K562 (cell line): ENCODE measurements at regions not wholly inside any gene's neighbourhood (a gene's known extent, or its start where the extent isn't known, plus 50 kb on each side); places are given as distances from the start of the nearest gene placed in this dataset.

Experiments used
- ATAC-seq: fragments of 200-7000 bp; cut with Tn5 transposase; 3 replicates; pipeline ENCODE4 v1.9.1; 2020; ENCODE audit warnings: moderate library complexity
- BruUV-seq: library from RNA; stranded (reverse); fragments of 400-500 nt; replicated peaks from 2 replicates; lab custom pipeline; 2021; lab: Mats Ljungman, UMichigan
- CTCF ChIA-PET: fragments of 300-600 bp; formaldehyde crosslinking; extraction: SDS; loops from one replicate; lab custom pipeline; 2021; ENCODE audit warnings: low intra/inter-chr PET ratio; lab: Yijun Ruan, JAX
- POLR2A ChIA-PET: fragments of 300-600, 350-650 bp; sonication (Branson Sonifier 250); formaldehyde crosslinking; extraction: SDS; loops from one replicate; lab custom pipeline; 2021; ENCODE audit warnings: antibody characterized with exemption, inconsistent platforms; lab: Yijun Ruan, JAX
- DNase-seq, 4 experiments: peaks; one replicate each; pipeline versions ENCODE4 v3.0.0 to v3.0.0-alpha.2; 2011 to 2018; ENCODE audit warnings: low spot score in 3 of 4, mixed read lengths in 3 of 4; ENCODE audit errors: extremely low read depth in 1 of 4
- FAIRE-seq: peaks from 2 replicates; lab custom pipeline; 2011; peaks lifted over from hg19 to GRCh38; lab: Jason Lieb, UNC
- H2AFZ ChIP-seq: 2 replicates; pipeline ENCODE4 v1.6.0; 2011; ENCODE audit warnings: low read depth, low read length, control low read depth, inconsistent platforms
- H3K27ac ChIP-seq: fragments of 200-600 bp; 3 replicates; pipeline ENCODE4 v1.8.0; 2011; ENCODE audit warnings: low read depth, mild to moderate bottlenecking, control low read depth, inconsistent platforms, low read length, moderate library complexity, mixed read lengths; ENCODE audit errors: extremely low read depth
- H3K27me3 ChIP-seq, 2 experiments: fragments of 300-600 bp in 1 of 2; 2 replicates in 1 of 2; 3 replicates in 1 of 2; pipeline versions ENCODE4 v1.6.0 to v1.8.0; 2011; ENCODE audit warnings: inconsistent platforms in 2 of 2, low read length in 2 of 2, mild to moderate bottlenecking in 1 of 2, mixed read lengths in 1 of 2, moderate library complexity in 1 of 2; ENCODE audit not compliant: control insufficient read depth in 2 of 2, insufficient read depth in 2 of 2
- H3K36me3 ChIP-seq: fragments of 300-600 bp; 3 replicates; pipeline ENCODE4 v1.8.0; 2011; ENCODE audit warnings: mild to moderate bottlenecking, low read length, inconsistent platforms; ENCODE audit not compliant: control insufficient read depth, insufficient read depth
- H3K4me1 ChIP-seq, 2 experiments: fragments of 200-600 bp in 1 of 2; replicated peaks in 1 of 2; 2 replicates in 1 of 2; 3 replicates in 1 of 2; pipeline versions ENCODE4 v1.5.1 to v1.8.0; 2011; ENCODE audit warnings: inconsistent platforms in 2 of 2, low read length in 2 of 2, mild to moderate bottlenecking in 1 of 2, mixed read lengths in 1 of 2, moderate library complexity in 1 of 2; ENCODE audit not compliant: control insufficient read depth in 2 of 2, insufficient read depth in 2 of 2
- H3K4me2 ChIP-seq: 2 replicates; pipeline ENCODE4 v1.6.1; 2011; ENCODE audit warnings: low read length, control low read depth, inconsistent platforms, mixed read lengths; ENCODE audit not compliant: insufficient read depth
- H3K4me3 ChIP-seq: fragments of 200-600 bp; sonication (generic), shearing (Covaris generic); 2 replicates; pipeline ENCODE4 v1.5.1; 2016; ENCODE audit warnings: control low read depth, inconsistent platforms
- H3K79me2 ChIP-seq: fragments of 200-600 bp; 3 replicates; pipeline ENCODE4 v1.8.0; 2011; ENCODE audit warnings: low read length, inconsistent platforms; ENCODE audit not compliant: control insufficient read depth, insufficient read depth
- H3K9ac ChIP-seq, 2 experiments: 2 replicates each; pipeline versions ENCODE4 v1.6.0 to v1.6.1; 2011; ENCODE audit warnings: low read depth in 2 of 2, low read length in 2 of 2, control low read depth in 1 of 2, inconsistent platforms in 1 of 2, mild to moderate bottlenecking in 1 of 2, mixed read lengths in 1 of 2; ENCODE audit not compliant: insufficient read depth in 1 of 2
- H3K9me1 ChIP-seq: one replicate; pipeline ENCODE4 v1.6.0; 2011; ENCODE audit warnings: inconsistent platforms, mild to moderate bottlenecking, low read length, moderate library complexity; ENCODE audit not compliant: control insufficient read depth, insufficient read depth
- H3K9me3 ChIP-seq: replicated peaks from 2 replicates; pipeline ENCODE4 v1.5.1; 2011; ENCODE audit warnings: low read depth, low read length, inconsistent platforms; ENCODE audit not compliant: control insufficient read depth, insufficient read depth
- H4K20me1 ChIP-seq: replicated peaks from 2 replicates; pipeline ENCODE4 v1.6.1; 2011; ENCODE audit warnings: low read length, inconsistent platforms, mixed read lengths; ENCODE audit not compliant: control insufficient read depth, insufficient read depth
- BRD9 ChIP-seq: fragments of 450-650 bp; IDR thresholded peaks from 2 replicates; pipeline ENCODE4 v1.6.1; 2018; ENCODE audit warnings: low read depth; ENCODE audit not compliant: partially characterized antibody
- PML ChIP-seq: IDR thresholded peaks from 2 replicates; pipeline ENCODE4 v1.6.1; 2012; ENCODE audit warnings: low read length, inconsistent platforms
- RREB1 ChIP-seq: fragments of 250-450 bp; sonication (Bioruptor Pico); IDR thresholded peaks from 2 replicates; pipeline ENCODE4 v1.4.0; 2020
- SMAD2 ChIP-seq: fragments of 150-350 bp; IDR thresholded peaks from 2 replicates; pipeline ENCODE4 v1.6.1; 2014; ENCODE audit warnings: low read depth, mild to moderate bottlenecking, low read length
- SNIP1 ChIP-seq: fragments of 450-650 bp; IDR thresholded peaks from 2 replicates; pipeline ENCODE4 v1.7.1; 2017; ENCODE audit warnings: low read depth, mild to moderate bottlenecking
- WGBS: fragments of 100-300 bp; shearing (Covaris generic); methylation state at CpG from one replicate; pipeline ENCODE4 v1.1.6; 2016; ENCODE audit warnings: low coverage, mixed read lengths; ENCODE audit not compliant: insufficient coverage; ENCODE audit errors: missing lambda C conversion rate; 5-methylcytosine and 5-hydroxymethylcytosine counted together
- in situ Hi-C: fragments of 300-500 bp; cut with MboI; formaldehyde crosslinking; loops from 4 replicates; pipeline ENCODE4 v1.15.0; 2018; ENCODE audit warnings: inconsistent platforms, mixed read lengths
- intact Hi-C: fragments of 100-400 bp; cut with micrococcal nuclease; formaldehyde crosslinking; loops from 2 replicates; pipeline ENCODE4 v1.14.2; 2022
- TF ChIP-seq, protein P1 (sequence below): fragments of 250-450 bp; sonication (Bioruptor Pico); IDR thresholded peaks from 2 replicates; pipeline ENCODE4 v1.5.0; 2021

DNA sequence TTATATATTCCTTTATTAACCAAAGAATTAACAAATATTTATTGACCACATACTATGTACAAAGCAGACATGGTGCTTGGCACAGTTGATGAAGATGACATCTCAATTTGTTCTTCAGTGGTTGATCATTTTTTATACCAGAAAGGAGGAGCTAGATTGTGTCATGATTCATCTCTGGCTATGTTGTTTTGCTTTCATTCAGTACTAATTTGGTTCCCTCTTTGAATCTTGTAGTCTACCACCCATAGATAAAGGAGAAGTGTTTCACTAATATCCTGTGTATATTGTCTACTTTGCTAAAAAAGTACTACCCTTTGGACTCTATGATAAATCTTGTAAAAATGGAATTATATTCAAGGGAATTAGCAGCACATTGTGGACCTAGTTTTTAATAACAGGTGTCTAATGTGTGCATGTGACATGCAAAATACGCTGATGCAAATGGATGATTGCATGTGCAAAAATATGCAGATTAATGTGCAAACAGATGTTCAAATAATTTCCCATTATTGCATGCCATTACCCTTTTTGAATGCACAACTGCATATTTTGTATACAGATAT, 313.2 kb upstream of the ZEB2 start:
- no peaks in the 10 kb centered on the region for H3K27me3 ChIP-seq
- H3K4me3 ChIP-seq, result no peak overlapping the region
- ChIA-PET POLR2A (interaction anchor here (0.7 kb wide), 1 partner anchor 323 kb away, joined by 3 read pairs; no protein-coding TSS in a partner anchor), CTCF (no interaction called here)
- intact Hi-C loops, result no loop called here
- H3K79me2 ChIP-seq, result no peaks in the 10 kb centered on the region
- H2AFZ ChIP-seq, result no peak overlapping the region
- H4K20me1 ChIP-seq, result no peaks in the 10 kb centered on the region
- no peak for DNase-seq
- ATAC-seq, result no peak
- in situ Hi-C loops, result no loop called here
- no peak overlapping the region for H3K4me2 ChIP-seq
- no peaks in the 10 kb centered on the region for H3K9me1 ChIP-seq
- no peaks in the 10 kb centered on the region for H3K36me3 ChIP-seq
- no TSS peak for BruUV-seq
- H3K4me1 ChIP-seq, result peaks cover 0 to 11% of the 10 kb centered on the region in 2 experiments; a peak in 3 of 5 replicates
- no peak for FAIRE-seq
- 78% methylated on average over 1 of the region's 1 CpG for WGBS
- H3K27ac ChIP-seq, result no peak overlapping the region
- TF ChIP-seq SMAD2, result no peak
- TF ChIP-seq PML, result no peak
- TF ChIP-seq RREB1, result no peak
- TF ChIP-seq BRD9, result no peak
- TF ChIP-seq, protein P1, sequence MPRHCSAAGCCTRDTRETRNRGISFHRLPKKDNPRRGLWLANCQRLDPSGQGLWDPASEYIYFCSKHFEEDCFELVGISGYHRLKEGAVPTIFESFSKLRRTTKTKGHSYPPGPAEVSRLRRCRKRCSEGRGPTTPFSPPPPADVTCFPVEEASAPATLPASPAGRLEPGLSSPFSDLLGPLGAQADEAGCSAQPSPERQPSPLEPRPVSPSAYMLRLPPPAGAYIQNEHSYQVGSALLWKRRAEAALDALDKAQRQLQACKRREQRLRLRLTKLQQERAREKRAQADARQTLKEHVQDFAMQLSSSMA (CRISPR knock-in tag), result no peak
- no peak for TF ChIP-seq SNIP1
- no peaks in the 10 kb centered on the region for H3K9me3 ChIP-seq
- no peak overlapping the region for H3K9ac ChIP-seq
